ENCODE measurements at regions not wholly inside any gene's neighbourhood (a gene's known extent, or its start where the extent isn't known, plus 50 kb on each side); places are given as distances from the start of the nearest gene placed in this dataset.

- DNase-seq (ENCODE audit: low spot score): no peak
- no peak for TF ChIP-seq CTCF (IDR thresholded peaks at IDR 0.05; ENCODE audit: extremely low read depth, missing control alignments)
Measured at GRCh38 chr4:133638751-133639150, 489.7 kb downstream of the PCDH10 start.

- TF ChIP-seq CTCF (IDR thresholded peaks at IDR 0.05; ENCODE audit: extremely low read depth, missing control alignments): no peak
- DNase-seq (ENCODE audit: low spot score): no peak
Measured at GRCh38 chr4:133637161-133637560, 488.1 kb downstream of the PCDH10 start.

DNA sequence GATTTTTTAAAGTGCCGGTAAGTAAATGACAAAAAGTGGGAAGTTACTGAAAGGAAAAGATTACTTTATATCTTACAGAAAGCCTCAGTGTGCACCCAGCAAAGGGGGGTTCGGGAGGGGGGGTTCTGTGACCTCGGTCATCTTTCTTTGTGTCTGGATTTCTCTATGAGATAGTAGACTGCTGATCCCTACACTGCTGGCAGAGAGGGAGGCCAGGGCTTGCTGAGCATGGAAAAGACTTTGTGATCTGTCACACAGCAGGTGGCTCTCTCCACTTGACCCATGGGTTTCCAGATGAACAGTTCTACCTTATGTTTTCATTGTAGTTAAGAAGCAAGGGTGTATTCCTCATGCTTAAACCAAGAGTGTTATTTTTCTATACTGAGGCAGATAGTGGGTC, 475.6 kb downstream of the PCDH10 start:
- DNase-seq (ENCODE audit: low spot score): no peak

GRCh38 chr4:133623847-133624246, 474.8 kb downstream of the PCDH10 start:
- no peak for DNase-seq (ENCODE audit: low spot score)
- no peak for TF ChIP-seq CTCF (IDR thresholded peaks at IDR 0.05; ENCODE audit: extremely low read depth, missing control alignments)

More for the DNA sequence above, 475.6 kb downstream of the PCDH10 start:
- TF ChIP-seq CTCF (IDR thresholded peaks at IDR 0.05; ENCODE audit: extremely low read depth, missing control alignments): no peak

DNA sequence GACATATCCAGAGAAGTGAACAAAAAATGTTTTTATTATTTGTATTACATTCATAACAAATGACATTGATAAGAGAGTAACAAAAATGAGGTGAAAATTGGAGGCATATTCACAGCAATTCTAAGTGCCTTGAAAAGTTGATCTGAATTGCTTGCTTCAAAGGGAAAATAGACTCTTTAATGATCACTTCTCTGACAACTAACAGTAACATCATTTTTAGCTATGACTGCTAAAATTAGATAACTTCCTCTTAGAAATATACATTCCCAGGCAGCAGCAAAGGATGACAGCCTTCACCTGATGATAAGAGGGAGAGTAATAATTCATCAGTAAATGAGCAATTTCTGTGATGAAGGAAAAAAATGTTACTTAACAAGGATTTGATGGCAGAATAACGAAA, 472.5 kb downstream of the PCDH10 start:
- no peak for DNase-seq (ENCODE audit: low spot score)
- TF ChIP-seq CTCF (IDR thresholded peaks at IDR 0.05; ENCODE audit: extremely low read depth, missing control alignments): no peak

DNA sequence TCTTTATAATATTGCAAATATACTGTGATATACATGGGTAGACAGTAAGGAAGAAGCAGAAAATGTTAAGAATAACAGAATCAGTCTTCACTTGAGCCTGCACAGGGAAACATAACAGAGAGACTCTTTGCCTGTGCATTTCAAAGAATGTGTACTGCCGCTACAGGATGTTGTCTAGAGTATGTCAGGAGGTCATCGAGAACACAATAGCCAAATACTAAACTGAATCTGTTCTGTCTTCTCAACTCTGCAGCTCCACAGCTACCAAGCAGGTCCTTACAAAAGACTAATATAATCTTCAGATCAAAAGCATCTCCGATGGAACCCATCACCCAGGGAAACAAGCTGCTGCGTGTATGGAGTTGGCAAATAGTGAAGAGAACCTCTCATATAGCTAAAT, 471.5 kb downstream of the PCDH10 start:
- TF ChIP-seq CTCF (IDR thresholded peaks at IDR 0.05; ENCODE audit: extremely low read depth, missing control alignments): no peak
- DNase-seq (ENCODE audit: low spot score): no peak

DNA sequence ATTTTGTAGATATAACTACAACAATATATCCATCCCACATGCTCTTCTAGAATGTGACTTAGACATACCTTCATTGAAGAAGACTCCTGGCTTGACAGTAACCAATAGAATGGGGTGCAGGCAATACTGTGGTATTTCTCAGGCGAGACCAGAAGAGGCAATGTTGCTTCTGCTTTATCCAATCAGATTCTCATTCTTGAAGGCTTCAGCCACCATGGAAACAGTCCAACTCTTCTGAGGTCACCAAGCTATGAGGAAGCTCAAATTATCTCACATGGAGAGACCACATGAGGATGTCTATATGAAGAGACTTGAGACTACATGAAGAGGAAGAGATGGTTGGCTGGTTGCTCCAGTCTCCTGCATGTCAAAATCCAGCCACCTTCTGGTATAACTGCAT, 469.9 kb downstream of the PCDH10 start:
- no peak for TF ChIP-seq CTCF (IDR thresholded peaks at IDR 0.05; ENCODE audit: extremely low read depth, missing control alignments)
- DNase-seq (ENCODE audit: low spot score): no peak

Measured in GM20000 (cell line).